GM12875 (cell line): ENCODE measurements at regions not wholly inside any gene's neighbourhood (a gene's known extent, or its start where the extent isn't known, plus 50 kb on each side); places are given as distances from the start of the nearest gene placed in this dataset.

Source experiments
- H3K4me3 ChIP-seq: one replicate; pipeline ENCODE4 v1.5.1; 2011; ENCODE audit warnings: low read depth, low read length, control low read depth
- TF ChIP-seq, protein P1 (sequence below): IDR thresholded peaks from 2 replicates; pipeline ENCODE4 v1.5.1; 2011; ENCODE audit warnings: low read depth, mild to moderate bottlenecking, control low read depth, inconsistent platforms, low read length, moderate library complexity, borderline replicate concordance; ENCODE audit not compliant: insufficient read depth

DNA sequence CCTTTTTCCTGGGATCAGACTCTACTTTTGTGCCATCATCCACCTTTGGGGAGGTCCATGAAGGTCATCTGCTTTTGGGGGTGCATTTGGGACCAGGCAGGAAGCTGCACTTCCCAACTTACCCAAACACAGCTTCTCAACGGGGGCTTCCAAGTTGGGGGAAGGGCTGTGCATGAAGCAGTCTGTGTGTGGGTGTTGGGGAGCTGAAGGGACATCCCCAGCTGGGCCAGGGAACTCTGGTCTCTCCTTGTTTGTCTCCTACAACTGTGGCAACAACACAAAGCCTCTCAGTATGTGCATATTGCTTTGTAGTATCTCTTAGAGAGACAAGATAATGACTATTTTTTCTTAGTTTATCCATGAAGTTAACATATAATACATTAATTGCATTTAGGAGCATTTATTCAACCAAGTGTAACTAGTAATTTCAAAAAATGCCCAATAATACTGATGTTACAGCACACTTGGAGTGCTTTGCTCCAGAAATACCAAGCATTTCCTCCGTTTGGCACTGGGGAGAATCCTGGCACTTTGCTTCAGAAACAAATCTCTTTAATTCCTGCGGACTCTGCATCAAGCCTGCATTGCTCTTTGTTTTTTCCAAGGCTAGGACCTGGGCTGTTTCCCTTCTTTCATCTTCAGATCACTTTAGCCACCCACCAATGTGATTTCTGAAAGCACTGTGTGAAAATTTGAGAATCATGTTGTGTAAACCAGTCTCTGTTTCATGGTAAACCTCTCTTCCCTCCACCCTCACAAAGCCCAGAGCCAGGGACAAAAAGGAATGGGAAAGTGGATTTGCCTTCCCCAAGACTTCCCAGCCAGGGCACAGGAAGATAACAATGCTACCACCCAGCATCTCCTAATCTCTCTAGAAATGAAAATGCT is 126.2 kb upstream of the PFN2 start:
- H3K4me3 ChIP-seq, result no peak overlapping the region
- TF ChIP-seq, protein P1, sequence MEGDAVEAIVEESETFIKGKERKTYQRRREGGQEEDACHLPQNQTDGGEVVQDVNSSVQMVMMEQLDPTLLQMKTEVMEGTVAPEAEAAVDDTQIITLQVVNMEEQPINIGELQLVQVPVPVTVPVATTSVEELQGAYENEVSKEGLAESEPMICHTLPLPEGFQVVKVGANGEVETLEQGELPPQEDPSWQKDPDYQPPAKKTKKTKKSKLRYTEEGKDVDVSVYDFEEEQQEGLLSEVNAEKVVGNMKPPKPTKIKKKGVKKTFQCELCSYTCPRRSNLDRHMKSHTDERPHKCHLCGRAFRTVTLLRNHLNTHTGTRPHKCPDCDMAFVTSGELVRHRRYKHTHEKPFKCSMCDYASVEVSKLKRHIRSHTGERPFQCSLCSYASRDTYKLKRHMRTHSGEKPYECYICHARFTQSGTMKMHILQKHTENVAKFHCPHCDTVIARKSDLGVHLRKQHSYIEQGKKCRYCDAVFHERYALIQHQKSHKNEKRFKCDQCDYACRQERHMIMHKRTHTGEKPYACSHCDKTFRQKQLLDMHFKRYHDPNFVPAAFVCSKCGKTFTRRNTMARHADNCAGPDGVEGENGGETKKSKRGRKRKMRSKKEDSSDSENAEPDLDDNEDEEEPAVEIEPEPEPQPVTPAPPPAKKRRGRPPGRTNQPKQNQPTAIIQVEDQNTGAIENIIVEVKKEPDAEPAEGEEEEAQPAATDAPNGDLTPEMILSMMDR, result no peak

- H3K4me3 ChIP-seq, result no peak overlapping the region
- TF ChIP-seq, protein P1, result no peak
Observed at GRCh38 chr3:150094150-150094933, 123.6 kb upstream of the PFN2 start.

GRCh38 chr3:150091626-150092025 is 120.9 kb upstream of the PFN2 start:
- TF ChIP-seq, protein P1, result no peak
- H3K4me3 ChIP-seq, result no peak overlapping the region

DNA sequence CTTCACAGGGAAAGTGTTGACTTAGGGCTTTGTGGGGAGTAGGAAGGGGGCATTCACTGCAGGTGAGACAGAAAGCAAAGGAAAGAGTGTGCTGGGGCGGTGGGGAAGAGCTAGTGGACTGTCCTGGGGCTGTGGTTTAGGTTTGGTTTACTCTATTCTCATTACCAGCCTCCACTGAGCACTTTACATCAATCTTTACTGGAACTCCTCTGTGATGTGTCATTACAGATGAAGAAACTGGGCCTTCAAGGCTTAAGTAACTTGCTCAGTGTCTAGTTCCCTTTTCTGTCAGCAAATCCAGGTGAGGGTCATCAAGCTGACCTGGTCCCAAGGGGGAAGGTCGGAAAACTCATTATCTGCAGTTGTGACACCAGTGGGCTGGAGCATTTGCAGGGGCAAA is 120.2 kb upstream of the PFN2 start:
- TF ChIP-seq, protein P1, result no peak
- H3K4me3 ChIP-seq, result no peak overlapping the region

- TF ChIP-seq, protein P1, result no peak
- H3K4me3 ChIP-seq, result no peak overlapping the region
Observed at GRCh38 chr3:150090006-150090405, 119.3 kb upstream of the PFN2 start.

- H3K4me3 ChIP-seq, result no peak overlapping the region
- TF ChIP-seq, protein P1, result no peak
Observed at GRCh38 chr3:150084128-150084527, 113.4 kb upstream of the PFN2 start.

- H3K4me3 ChIP-seq, result no peak overlapping the region
- TF ChIP-seq, protein P1, result no peak
Observed at GRCh38 chr3:150083655-150084042, 113.0 kb upstream of the PFN2 start.
